Urothelium cell line (cell line): ENCODE measurements at regions not wholly inside any gene's neighbourhood (a gene's known extent, or its start where the extent isn't known, plus 50 kb on each side); places are given as distances from the start of the nearest gene placed in this dataset.

Experiments
- DNase-seq: peaks from one replicate; pipeline ENCODE4 v3.0.0; 2011; ENCODE audit warnings: low spot score, mixed read lengths
- FAIRE-seq: peaks from 2 replicates; lab custom pipeline; 2011; peaks lifted over from hg19 to GRCh38; lab: Jason Lieb, UNC

DNA sequence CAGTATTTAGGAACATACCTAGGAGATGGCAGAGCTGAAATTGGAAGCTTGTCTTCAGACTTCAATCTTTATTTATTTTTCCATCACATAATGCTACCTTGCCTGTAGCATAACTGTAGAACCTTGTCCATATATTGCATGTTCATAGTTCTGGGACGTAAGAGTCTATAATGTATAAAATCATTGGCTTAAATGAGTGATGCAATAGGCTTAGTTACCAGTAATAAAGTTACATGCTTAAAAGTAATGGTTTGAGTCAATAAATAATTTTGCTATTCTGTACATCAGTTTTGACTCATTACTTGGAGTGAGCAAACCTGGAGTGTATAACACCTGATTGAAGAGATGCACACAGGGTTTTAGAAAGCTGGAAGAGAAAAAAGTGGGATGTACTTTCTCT lies 229.3 kb downstream of the CDCA7 start:
- DNase-seq (no peak), FAIRE-seq (no peak)

DNA sequence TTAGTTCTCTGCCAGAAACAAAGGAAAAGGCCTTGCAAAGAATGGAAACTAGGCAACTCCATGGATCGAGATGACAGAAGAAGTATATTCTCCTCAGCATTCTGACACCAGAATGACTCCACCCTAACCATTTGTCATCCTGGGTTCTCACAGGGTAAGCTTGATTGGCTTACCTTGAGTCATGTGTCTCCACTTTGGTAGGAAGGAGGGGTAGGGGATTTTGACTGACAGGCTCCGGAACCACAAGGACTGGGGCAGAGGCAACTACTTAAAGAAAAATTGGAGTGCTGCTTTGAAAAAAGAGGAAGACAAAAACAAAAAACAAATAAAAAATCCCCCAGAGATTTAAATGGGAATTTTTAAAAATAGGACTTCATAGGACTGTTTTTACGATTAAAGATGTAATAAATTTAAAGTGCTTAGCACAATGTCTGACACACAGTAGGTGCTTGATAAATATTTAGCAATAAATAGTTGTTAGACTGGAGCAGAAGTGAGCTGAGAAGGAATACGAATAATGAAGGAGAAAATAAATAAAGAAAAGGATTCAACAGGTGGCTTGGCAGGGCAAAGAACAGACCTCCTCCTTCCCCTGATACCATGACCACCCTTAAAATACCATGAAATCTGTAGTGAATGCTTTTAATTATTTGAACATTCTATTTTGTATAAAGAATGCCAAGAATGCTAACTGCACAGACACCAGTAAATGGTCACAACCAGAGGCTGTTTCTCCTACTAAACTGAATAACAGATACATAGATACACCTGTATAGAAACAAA lies 230.2 kb downstream of the CDCA7 start:
- FAIRE-seq: no peak
- DNase-seq: no peak

DNA sequence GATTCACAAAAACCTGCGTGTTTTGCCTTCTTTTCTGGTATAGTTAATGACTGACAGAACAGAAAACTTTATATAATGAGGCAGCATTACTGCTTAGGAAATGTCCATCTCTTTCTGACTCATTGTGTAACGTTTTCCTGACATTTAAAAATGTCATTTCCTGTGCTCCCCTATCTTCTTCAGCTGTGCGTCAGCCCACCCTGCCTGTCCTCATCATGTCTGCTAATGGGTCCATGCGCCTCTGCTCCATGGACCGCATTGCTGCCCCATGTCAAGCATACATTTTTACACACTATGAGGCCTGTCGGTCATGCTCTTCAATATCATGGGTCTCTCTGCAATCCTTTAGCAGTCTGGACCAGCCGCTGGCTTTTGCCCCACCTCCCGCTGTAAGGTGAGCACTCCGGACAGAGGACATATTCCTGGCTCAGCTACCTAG lies 234.3 kb downstream of the CDCA7 start:
- DNase-seq (no peak), FAIRE-seq (no peak)

DNA sequence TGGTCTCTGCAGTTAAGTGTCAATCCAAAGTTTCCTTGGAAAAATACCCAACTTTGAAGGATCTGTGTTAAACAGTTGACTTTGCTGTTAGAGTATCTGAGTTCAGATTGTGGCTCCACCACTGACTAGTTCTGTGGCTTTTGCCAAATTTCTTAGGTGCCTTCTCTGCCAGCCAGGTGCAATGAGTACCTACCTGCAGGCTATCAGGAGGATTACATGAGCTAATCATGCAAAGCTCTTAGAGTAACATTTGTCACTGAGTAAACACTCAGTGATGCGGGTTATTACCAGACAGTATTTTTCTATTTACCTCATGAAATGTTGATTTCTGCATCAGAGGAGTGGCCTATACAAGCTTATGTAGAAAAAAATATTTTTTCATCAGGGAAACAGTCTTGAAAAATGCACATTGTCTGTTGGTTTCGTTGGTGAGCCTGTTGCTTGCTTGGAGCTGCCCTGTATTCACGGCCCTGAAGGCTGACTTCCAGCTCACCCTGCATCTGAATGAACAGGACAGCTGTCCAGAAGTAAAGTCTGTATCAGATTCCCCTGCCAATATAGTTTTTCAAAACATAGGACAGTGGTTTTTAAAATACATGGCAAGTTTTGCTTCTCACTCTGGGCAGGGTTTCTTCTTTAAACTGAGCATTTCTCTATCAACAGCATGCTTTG lies 235.1 kb downstream of the CDCA7 start:
- no peak for DNase-seq
- FAIRE-seq: no peak

DNA sequence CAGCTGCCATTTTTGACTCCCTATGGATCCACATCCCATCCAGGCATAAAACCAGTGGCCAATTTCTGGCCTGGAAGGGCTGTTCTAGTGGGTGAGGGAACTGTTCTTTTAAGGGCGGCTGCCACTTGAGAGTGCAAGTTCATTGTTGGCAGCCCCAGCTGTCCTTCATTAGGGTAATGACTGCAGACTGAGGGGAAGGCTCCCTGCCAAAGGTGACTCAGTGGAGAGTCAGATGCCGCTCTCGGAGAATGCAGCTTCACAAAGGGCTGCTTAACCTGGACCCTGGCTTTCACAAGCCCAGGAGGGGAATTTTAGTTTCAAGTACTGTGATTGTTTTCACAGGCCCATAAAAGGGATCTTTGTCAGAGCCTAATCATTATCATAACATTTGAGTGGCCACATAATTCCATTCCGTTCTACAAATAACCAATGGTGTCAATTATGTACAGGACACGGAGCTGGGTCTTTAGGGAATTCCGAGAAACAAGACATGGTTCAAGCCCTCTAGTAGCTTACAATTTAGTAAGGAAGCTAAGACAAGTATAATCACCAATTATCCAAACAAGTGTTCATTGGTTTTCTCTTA lies 235.7 kb downstream of the CDCA7 start:
- FAIRE-seq (no peak), DNase-seq (peak; percentile 60)

DNA sequence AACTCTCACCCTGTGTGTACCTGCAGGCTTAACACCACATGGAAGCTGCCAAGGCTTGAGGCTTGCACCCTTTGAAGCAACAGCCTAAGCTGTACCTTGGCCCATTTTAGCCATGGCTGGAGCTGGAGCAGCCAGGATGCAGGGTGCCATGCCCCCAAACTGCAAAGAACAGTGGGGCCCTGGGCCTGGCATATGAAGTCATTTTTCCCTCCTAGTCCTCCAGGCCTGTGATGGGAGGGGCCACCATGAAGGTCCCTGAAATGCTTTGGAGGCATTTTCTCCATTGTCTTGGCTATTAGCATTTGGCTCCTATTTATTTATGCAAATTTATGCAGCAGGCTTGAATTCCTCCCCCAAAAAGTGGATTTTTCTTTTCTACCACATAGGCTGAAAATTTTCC lies 238.4 kb downstream of the CDCA7 start:
- FAIRE-seq (no peak), DNase-seq (no peak)

DNA sequence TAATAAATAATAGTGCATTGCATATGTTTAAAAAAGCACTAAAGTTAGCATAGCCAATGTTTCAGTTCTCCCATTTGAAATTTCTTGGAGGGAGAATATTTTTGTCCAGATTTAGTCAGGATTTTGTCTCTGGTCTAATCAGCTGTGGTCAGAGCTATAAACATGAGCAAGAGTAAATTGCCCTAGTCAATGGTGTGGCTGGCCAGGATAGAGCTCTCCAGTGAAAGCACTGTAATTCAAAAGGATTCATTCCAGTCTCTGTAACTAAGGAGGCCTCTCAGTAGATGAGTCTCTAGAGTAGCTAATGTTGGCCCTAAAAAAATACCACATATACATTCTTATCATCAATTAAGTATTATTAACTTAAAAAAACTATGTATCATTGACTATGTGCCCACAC lies 241.6 kb downstream of the CDCA7 start:
- FAIRE-seq (no peak), DNase-seq (no peak)

DNA sequence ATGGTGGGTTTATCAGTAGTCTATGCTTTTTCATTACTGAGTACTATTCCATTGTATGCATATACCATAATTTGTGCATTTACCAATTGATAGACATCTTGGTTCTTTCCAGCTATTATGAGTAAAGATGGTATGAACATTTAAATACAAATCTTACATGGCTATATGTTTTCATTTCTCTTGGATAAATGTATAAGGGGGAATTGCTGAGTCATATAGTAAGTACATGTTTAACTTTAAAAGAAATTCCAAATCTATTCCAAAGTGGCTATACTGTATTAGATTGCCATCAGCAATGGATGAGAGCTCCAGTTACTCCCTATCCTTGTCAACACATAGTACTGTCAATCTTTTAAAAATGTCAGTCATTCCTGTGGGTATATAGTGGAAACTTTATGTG lies 243.9 kb downstream of the CDCA7 start:
- DNase-seq (no peak), FAIRE-seq (no peak)

DNA sequence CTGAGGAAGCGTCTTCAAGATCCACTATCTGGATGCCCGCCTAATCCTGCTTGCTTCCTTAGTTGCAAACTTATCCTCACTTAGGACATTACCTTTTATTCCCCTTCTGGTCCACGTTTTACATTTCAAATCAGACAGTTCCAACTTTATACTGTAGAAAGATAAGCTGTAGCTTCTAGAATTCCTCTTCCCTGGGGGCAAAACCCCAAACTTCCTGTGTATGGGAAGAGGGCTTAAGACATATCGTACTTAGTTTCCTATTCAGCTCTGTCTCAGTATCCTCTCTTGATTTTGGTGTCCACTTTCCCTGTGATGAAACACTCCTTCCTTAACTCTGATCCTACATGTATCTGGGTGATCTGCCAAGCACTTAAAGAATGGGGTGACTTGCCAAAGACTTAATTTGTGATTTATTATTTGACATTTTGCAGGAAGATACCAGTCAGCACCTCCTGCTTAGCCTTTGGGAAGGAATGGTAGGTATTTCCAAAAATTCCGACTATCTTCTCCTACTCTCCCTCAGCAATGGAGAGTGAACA lies 245.2 kb downstream of the CDCA7 start:
- DNase-seq (no peak), FAIRE-seq (no peak)

DNA sequence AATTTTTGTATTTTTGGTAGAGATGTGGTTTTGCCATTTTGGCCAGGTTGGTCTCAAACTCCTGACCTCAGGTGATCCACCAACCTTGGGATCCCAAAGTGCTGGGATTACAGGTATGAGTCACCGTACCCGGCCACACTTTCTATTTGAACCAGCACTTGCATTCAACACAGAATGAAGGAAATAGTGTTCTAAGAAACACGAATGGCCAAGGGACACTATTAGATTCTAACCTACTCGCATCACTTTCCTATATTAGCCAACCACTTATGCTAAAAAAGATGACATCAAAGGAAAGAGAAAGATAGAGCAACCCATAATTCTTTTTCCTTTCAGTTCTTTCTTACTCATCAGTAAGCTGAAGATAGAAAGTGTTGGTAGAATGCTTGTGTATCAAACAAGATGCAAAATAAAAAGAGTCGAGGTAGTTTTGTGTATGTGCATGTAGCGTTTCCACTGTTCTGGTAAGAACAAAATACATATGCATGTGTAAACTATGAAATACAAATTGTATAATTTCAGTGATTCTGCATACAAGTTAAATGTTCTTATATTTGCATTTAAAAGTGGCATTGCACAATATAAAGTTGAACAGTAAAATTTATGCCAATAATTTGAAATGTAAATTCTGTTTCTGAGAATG lies 247.6 kb downstream of the CDCA7 start:
- no peak for FAIRE-seq

DNA sequence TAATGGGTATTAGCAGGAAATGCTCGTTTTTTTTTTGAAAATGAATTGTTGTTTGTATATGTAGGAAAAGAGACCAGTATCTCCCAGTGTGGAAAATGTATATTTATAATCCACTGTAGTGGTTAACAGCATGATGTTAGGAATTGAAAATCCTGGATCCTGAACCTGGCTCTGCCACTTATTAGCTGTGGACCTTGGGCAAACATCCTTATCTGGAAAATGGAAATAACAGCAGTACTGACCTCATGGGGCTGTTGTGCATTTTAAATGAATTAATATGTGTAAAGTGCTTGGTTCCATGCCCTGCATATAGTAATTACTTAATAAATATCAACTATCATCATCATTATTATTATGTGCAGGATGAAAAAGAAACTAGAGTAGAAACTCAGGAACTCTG lies 251.3 kb downstream of the CDCA7 start:
- FAIRE-seq: no peak
- no peak for DNase-seq

More for the DNA sequence above, 247.6 kb downstream of the CDCA7 start:
- DNase-seq: no peak

DNA sequence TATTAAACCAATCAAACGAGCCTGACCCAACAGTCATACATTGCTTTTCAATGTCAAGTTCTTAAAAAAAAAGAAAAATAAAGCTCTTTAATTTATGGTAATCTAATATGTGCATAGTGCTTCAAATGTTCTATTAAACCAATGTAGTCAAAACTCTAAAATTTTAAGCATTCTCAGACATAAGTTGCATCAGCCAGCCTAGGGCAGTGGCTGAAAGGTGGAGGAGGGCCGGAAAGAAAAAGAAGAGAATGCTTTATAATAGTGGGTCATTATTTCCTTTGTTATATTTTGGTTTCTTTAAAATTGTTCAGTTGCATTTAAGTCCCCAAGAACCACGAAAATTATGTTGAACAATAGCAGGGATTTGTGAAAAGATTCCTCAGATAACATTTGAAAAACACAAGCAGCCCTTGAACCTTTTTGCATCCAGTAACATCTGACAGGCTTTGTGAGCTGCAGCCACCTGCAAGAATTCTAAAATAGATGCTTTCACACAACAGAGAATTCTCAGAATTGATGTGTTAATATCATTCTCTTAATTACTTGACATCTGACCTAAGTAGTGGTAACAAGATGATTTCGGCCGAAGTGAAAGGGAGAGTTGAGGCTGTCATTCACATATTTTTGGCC lies 252.1 kb downstream of the CDCA7 start:
- DNase-seq (no peak), FAIRE-seq (no peak)

DNA sequence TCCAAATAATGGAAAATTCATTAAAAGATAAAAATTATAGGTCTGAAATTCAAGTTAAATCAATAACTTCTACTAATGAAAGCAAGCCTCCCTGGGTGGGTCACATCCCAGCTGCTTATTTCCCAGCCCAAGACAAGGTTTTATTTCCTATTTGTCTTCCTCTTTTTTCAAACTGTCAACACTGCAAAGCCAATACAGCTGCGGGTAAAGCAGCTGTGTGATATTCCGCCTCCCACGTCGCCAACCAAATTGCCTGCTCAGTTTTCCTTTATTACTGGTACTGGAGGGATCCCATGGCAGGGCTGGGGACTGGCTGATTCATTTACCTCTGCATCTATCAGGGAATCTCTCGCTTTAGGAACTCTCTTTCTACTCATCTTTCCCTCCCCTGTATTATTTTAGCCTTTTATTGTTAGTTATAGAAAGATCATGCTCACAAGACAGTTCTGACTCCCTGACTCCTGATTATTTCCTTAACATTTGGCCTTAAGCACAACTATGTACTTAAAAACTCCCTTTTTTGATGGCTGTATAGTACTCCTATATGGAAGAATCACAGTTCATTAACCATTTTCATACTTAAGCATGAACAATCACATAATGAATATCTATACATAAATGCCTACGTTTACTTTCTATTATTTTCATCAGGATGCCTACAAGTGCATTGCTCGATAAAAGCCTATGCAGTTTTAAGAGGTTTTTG lies 253.1 kb downstream of the CDCA7 start:
- DNase-seq (no peak), FAIRE-seq (no peak)

DNA sequence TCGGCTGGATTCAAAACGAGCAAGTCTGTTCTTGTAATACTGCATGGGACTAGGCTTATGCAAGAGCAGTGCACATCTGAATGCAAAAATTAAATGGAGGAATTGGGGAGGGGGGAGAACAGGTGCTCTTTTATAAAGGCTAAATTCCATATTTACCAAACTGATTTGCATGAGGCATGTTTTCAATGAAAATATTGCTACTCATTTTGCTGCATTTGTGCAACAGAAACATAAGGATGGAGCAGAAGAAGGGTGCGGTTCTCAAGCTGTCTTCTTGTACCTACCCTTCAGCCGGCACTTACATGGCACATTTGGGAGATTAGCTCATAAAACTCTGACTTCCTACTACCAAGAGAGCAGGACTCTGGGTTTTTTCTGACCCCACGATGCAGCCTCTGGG lies 256.4 kb downstream of the CDCA7 start:
- DNase-seq (no peak), FAIRE-seq (no peak)

DNA sequence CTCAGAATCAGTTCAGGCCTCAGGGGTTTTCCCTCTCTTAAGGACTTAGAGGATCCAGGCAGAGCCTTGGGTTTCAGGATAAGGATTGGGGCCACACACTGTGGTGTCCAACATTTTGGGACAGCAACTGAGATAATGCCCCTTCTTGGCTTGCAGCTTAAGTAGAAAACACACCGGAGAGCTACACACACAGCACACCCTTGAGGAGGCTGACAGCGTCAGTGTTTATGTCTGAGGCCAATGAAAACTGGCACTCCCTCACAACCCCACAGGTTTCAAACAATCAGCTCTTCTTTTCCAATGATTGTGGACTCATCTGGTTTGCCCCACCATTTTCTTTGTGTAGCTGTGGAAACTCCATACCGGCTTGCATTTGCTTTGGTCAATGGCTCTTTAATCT lies 257.7 kb downstream of the CDCA7 start:
- FAIRE-seq (no peak), DNase-seq (no peak)

DNA sequence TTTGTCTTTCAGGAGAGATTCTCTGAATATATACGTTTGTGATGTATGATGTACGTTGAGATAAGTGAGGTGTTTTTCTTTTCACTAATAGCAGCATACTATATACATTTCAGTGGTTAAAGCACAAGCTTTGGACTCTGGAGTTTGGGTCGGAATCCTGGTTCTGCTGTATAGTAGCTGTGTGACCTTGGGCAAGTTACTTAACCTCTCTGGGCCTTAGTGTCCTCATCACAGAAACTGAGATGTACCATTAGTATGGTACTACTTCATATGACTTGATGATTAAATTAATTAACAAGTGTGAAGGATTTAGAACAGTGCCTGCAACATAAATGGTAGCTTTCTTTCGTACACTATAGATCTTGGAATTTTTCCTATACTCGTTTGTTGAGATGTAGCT lies 258.7 kb downstream of the CDCA7 start:
- FAIRE-seq: no peak
- no peak for DNase-seq

DNA sequence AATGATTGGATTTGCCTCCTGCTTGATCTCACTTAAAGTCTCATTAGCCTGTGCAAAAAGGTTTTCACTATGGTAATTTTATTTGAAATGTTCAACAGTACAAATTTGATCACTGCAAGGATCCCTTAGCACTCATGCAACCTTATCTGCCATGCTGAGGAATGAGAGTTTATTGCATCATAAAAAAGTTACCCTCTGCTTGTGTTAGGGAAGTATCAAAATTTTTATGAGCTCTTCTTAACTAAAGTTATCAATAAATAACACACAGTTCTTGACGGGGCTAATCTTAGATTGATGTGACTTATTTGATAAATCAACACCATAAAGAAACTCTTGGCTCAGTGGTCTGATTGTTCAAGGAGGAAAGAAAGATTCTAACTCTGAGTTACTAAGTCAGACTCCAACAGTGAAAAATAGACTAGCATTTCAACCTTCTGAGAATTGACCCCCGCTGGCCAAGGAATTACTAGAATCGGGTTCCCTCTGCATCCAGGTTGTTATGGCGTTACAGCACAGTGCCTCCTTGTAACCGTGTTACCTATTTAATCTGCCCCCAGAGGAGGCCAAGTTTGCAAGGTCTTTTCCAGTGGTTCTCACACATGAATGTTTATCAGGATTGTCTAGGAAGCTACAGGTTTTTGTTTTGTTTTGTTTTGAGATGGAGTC lies 259.7 kb downstream of the CDCA7 start:
- no peak for FAIRE-seq
- no peak for DNase-seq

DNA sequence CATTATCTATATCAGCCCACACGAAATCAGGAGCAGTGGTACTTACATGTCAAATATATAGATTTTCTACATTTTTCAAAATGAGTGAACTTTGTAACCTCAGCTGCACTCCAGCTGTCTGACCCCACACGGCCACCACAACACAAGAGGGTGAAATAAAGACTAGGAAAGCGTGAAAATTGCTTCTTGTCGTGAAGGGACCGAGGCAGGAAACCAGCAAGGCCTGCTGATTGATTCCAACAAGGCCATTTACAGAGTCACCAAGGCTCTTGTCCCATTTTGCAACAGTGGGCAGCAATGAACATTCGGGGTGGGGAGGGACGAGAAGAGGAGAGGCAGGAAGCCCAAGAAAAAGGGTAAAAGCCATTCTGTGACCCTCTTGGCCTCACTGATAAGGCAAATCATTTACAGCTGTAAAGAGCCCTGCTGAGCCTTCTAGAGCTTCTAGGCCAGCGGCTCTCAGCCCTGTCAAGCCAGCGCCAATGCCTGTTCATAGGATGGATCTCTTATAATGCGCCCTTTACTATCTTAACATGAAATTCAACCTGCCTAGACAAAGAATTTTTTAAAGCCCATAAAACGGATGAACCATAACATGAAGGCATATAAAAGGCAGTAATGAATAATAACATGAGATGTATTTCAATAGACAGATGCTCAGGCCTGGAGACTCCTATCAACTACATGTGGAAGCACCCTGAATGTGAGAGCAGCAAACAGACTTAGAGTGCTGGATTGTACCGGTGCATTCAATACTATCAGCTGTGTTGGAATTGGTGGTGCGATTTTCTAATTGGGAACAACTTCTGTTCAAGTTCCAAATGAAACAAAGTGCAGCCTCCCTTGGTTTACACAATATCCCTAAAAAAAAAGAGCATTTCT lies 269.0 kb downstream of the CDCA7 start:
- no peak for DNase-seq
- FAIRE-seq: no peak

DNA sequence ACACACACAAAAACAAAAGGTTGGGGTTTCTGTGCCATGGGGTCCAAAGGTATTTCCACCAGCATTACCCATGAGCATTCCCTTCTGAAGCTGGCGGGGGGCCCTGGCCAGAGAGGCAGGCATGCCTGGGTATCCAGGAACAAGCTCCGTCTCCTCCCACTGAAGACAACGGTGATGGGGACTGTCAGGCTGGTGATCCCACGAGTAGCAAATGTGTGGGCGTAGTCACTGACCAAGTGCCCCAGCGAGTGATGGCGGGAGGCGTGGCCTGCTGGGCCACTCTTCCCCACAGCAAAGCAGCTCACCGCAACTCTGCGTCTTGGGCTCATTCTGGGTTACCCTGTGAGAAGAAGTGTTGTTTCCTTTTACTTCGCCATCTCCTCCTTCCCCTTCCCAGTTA lies 270.6 kb downstream of the CDCA7 start:
- FAIRE-seq (no peak), DNase-seq (no peak)
